ENCODE measurements at regions not wholly inside any gene's neighbourhood (a gene's known extent, or its start where the extent isn't known, plus 50 kb on each side); places are given as distances from the start of the nearest gene placed in this dataset.

GRCh38 chr10:6356280-6356793, 153.6 kb downstream of the PFKFB3 start:
- TF ChIP-seq CTCF (IDR thresholded peaks at IDR 0.05): no peak
- no peak for TF ChIP-seq POLR2A (IDR thresholded peaks at IDR 0.05)
